ENCODE measurements at regions not wholly inside any gene's neighbourhood (a gene's known extent, or its start where the extent isn't known, plus 50 kb on each side); places are given as distances from the start of the nearest gene placed in this dataset.

GRCh38 chr15:95935852-95936251, 394.6 kb upstream of the NR2F2 start:
- TF ChIP-seq CTCF (conservative IDR thresholded peaks at IDR 0.05; ENCODE audit: low read depth, low read length) = no peak
- DNase-seq (ENCODE audit: low read depth) = no peak
- H3K4me3 ChIP-seq (ENCODE audit: low read length) = no peak overlapping the region

- no peak for DNase-seq (ENCODE audit: low read depth)
- no peak for TF ChIP-seq CTCF (conservative IDR thresholded peaks at IDR 0.05; ENCODE audit: low read depth, low read length)
- no peak overlapping the region for H3K4me3 ChIP-seq (ENCODE audit: low read length)
Observed at GRCh38 chr15:95937128-95937528, 393.4 kb upstream of the NR2F2 start.

- H3K4me3 ChIP-seq (ENCODE audit: low read length) = no peak overlapping the region
- DNase-seq (ENCODE audit: low read depth) = no peak
- no peak for TF ChIP-seq CTCF (conservative IDR thresholded peaks at IDR 0.05; ENCODE audit: low read depth, low read length)
Observed at GRCh38 chr15:95940431-95940985, 390.0 kb upstream of the NR2F2 start.

GRCh38 chr15:95944193-95944592, 386.3 kb upstream of the NR2F2 start:
- H3K4me3 ChIP-seq (ENCODE audit: low read length) = no peak overlapping the region
- peak; percentile 26 for DNase-seq (ENCODE audit: low read depth)
- no peak for TF ChIP-seq CTCF (conservative IDR thresholded peaks at IDR 0.05; ENCODE audit: low read depth, low read length)

GRCh38 chr15:95944661-95945255, 385.7 kb upstream of the NR2F2 start:
- no peak overlapping the region for H3K4me3 ChIP-seq (ENCODE audit: low read length)
- no peak for DNase-seq (ENCODE audit: low read depth)
- no peak for TF ChIP-seq CTCF (conservative IDR thresholded peaks at IDR 0.05; ENCODE audit: low read depth, low read length)

GRCh38 chr15:95946241-95946640, 384.3 kb upstream of the NR2F2 start:
- no peak for TF ChIP-seq CTCF (conservative IDR thresholded peaks at IDR 0.05; ENCODE audit: low read depth, low read length)
- DNase-seq (ENCODE audit: low read depth) = no peak
- no peak overlapping the region for H3K4me3 ChIP-seq (ENCODE audit: low read length)

GRCh38 chr15:95946926-95947325, 383.6 kb upstream of the NR2F2 start:
- DNase-seq (ENCODE audit: low read depth) = no peak
- TF ChIP-seq CTCF (conservative IDR thresholded peaks at IDR 0.05; ENCODE audit: low read depth, low read length) = no peak
- H3K4me3 ChIP-seq (ENCODE audit: low read length) = no peak overlapping the region
